HG02610 (cell line): ENCODE measurements at regions not wholly inside any gene's neighbourhood (a gene's known extent, or its start where the extent isn't known, plus 50 kb on each side); places are given as distances from the start of the nearest gene placed in this dataset.
"Not testable (repeated sequence)": the region's sequence is repeated elsewhere in the genome, so short reads cannot be mapped to it uniquely, and the experiment has no call there.

ENCODE experiments used
- ATAC-seq: cut with Tn5 transposase; IDR thresholded peaks from one replicate; pipeline ENCODE4 v1.9.1; 2021; ENCODE audit warnings: mild to moderate bottlenecking, moderate library complexity; ENCODE audit not compliant: unreplicated experiment

DNA sequence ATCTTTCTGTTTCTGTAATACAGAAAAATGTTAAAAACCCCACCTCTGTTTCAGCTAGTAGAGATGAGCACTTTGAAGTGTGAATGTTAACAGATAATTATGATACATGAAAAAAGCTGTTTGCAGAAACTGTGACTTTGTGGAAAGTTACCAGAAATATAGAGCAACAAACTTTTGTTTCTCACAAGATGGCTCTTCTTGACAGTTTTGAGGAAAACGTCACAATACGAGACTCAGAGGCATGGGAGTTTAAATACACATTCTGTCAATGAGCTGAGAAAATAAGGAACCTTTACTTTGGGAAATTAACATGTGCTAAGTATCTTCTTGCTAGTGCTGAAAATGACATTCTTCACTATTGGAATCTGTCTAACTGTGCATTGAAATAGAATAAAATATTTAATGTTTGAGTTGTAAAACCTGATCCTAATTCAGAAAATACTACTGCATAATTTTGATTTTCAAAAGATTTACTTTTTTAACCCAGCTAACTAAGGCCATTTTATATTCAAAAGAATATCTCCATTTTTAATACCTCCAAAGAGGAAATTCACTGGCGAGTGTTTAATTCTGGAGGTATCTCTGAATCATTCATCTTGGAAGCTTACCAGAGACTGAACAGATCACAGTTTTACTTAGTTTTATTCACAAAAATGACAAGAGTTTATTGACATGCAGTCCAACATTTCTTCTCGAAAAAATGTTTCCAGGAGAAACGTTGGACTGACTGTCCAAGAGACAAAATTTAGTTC, 308.9 kb upstream of the LRFN5 start:
- no peak for ATAC-seq

DNA sequence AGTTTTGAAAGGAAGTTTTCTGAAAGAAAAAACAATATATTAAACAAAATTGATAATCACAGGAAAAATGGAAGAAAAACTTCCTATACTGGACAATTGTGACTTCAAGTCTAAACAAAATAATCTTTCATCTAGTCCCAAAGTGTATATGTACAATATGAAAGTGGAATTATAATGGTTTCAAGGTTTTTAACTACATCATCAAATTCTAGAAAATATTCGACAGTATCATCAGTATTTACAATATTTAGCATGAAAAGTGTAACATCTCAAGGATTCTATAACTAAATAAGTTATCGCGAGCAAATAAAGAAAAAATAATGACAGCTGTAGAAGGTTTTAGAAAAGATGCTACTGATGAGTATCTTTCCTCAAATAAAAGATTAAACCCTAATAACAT, 310.9 kb upstream of the LRFN5 start:
- ATAC-seq = no peak

DNA sequence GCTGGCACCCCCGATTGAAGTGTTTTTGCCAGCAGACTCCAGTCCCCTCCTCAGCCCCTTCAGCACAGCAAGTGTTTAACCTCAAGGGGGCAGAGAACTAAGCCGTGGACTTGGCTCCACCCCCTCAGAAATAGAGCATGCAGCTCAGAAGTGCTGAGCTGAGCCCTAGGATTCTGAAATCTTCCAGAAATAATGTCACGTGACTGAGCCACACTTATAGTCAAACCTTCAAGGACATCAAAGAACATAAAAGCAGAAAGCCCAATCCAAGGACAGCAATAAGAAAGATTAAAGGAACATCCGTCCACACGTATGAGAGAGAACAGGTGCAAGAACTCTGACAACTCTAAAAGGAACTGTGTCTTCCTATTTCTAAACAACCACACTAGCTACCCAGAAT, 317.7 kb upstream of the LRFN5 start:
- no peak for ATAC-seq

DNA sequence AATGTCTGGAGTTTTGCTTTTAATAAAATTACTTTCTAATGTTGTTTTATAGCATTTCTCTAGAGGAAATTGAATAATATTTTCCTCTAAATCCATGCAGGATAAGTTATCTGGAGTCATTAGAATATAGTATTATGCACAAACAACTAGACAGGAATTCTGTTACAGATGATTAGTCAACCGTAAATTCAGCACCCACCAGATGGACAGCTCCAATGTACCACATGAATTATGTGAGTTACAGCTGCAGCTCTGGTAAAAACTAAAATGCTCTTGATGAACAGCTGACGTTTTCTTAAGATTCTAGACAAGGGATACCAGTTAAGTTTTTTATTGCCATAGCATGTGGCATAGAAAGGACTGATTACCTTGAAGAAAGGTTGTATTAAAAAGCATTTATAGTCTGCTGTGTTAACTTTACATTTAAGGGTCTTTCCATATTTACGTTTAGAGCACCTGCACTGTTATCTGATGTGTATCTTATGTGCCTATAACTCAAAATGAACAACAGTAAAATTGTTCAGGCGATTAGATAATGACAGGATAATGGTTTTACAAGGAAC, 321.4 kb upstream of the LRFN5 start:
- ATAC-seq = no peak

DNA sequence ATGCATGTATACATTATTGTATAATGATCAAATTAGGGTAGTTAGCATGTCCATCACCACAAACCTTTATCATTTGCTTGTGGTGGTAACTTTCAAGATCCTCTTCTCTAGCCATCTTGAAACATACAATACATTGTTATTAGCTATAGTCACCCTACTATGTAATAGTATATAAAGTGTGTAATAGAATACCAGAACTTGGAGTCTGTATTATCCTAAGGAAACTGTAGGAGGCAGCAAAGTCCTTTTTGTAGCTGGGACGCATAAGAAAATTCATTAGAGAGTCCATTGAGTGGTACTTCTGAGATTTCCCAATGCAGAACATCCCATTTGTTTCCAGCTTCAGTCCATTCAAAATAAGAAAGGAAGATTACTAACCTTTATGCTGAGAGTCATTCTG, 325.9 kb upstream of the LRFN5 start:
- ATAC-seq = no peak

DNA sequence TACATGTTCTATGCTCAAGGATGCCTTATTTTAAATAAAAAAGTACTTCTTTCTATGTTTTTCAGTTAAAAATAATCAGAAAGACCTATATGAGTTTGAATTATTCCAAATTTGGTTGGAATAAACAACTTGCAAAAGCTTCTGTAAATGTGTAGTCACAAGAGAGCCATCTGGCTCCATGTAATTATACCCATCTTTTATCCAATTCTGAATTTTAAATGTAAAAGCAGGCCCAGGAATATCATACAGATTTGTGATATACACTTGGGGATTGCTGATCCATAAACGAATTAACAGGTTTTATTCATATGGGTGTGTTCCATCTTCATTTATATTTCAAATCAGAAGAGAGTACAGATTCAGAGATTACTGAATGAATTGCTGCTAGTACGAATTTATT, 329.2 kb upstream of the LRFN5 start:
- no peak for ATAC-seq

DNA sequence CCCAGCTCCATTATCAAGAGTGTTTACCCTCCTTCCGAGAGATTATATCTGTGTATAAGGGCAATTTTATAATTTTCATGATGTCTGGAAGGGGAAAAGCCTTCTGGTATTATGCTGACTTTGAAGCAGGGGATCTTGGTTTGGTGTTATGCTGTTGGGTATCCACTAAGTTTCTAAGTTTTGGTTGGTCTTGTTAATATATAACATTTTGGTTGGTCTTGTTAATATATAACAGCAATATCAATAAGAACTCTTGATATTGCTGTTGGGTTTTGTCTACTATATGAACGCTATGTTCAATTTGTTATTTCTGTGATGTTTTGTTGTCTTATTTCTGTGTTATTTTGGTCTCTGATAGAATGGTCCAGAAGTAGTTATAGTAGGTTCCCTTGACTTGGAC, 349.2 kb upstream of the LRFN5 start:
- no peak for ATAC-seq

DNA sequence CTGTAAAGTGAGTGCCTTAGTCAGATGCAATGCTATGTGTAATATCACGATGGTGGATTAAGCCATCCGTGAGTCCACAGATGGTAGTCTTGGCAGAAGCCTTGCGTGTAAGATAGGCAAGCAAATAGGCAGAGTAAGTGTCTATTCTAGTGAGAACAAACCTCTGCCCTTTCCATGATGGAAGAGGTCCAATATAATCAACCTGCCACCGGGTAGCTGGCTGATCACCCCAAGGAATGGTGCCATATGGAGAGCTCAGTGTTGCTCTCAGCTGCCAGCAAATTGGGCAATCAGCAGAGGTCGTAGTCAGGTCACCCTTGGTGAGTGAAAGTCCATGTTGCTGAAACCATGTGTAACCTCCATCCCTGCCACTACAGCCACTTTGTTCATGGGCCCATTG, 371.2 kb upstream of the LRFN5 start:
- no peak for ATAC-seq

DNA sequence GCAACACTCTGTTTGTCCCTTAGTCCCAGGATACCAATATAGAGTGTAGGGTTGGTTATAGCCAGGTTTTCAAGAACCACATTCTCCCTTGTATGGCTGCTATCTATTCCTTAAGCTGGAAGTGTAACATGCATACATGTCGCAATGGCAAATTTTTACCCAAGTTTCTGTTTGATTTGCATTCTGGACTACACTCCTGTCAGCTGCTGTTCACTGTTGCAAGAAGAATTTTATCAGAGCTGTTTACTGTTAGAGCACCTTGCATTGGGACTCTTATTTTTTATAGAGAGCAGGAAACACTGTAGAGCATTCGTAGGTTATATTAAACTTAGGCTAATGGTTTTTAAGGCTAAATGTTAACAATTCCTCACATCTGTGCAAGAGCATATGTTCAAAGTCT, 376.0 kb upstream of the LRFN5 start:
- no peak for ATAC-seq

DNA sequence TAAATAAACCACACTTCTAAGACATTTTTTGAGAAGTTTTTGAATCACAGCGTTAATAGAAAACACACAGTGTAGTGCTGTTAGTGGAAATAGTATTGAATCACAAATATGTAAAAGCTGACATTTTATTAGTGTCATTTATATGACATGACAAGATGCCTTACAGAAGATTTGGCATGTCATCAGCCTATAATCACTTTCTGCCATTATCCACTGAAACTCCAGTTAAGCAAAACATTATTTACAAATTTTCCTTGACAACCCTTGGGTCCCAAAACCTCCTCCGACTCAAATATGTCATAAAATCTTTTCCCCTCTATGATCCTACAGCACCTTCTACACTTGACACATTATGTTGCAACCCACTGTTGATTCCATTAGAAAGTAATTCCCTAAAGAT, 376.9 kb upstream of the LRFN5 start:
- ATAC-seq = no peak

DNA sequence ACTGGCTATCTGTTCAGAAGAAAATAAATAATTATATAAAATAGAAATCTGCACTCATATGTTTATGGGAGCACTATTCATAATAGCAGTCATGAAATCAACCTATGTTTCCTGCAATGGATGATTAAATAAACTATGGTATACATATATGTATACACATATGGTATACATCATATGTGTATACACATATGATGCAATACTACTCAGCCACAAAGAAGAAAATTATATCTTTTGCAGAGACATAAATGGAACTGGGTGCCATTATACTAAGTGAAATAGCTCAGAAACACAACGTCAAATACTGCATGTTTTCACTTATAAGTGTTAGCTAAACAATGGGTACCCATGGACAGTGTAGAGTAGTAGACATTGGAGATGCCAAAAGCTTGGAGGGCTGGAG, 381.2 kb upstream of the LRFN5 start:
- ATAC-seq = no peak

DNA sequence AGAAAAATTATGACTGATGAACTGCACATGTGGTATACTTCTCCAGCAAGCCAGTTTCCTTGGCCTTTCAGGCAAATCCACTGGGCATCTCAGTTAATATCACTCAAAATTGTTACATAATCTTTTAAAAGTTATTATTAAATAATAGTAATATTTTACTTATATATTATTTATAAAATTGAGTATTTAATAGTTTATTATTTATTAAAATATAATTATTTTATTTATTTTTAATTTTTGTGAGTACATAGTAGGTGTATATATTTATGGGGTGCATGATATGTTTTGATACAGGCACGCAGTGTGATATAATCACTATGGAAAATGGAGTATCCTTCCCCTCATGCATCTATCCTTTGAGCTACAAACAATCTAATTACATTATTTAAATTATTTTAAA, 384.1 kb upstream of the LRFN5 start:
- ATAC-seq = no peak

DNA sequence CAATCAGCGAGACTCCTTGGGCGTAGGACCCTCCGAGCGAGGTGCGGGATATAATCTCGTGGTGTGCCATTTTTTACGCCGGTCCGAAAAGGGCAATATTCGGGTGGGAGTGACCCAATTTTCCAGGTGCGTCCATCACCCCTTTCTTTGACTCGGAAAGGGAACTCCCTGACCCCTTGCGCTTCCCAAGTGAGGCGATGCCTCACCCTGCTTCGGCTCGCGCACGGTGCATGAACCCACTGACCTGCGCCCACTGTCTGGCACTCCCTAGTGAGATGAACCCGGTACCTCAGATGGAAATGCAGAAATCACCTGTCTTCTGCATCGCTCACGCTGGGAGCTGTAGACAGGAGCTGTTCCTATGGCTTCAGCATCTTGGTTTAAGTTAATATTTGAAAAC, 391.7 kb upstream of the LRFN5 start:
- not testable (repeated sequence) for ATAC-seq

DNA sequence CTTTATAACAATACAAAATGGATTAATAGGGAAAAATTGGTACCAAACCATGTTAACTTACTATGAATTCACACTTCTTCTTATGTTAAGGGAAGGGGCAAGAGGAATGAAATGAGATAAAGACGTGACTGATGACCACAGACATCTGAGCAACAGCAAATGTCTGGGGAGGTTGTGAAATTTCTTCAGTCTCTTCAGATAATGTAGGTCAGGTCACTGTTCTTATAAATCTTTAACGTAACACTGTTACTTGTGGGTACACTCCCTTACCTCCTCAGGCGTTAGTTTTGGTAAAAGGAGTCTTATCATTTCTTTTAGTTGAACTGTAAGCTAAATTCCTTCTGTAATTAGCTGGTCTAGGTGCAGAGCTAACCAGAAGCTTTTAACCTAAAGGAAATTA, 405.0 kb upstream of the LRFN5 start:
- no peak for ATAC-seq

DNA sequence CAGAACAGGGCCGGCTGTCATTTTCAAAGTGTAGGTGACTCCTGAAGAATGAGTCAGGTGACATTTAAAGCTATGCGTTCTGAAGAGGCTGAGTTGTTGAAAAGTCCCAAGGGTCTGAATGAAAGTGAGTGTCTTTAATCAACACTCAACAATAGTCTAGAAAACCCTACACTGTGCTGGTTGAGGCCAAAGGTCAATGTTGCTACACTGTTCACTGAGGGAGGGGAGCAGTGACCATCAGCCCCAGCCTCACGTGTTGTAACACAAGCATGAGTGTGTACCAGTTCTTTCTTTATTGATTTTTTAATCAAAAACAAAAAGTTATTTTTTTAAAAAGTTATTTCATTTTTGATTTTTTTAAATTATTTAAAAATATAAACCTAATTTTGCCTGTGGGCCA, 418.8 kb upstream of the LRFN5 start:
- no peak for ATAC-seq

DNA sequence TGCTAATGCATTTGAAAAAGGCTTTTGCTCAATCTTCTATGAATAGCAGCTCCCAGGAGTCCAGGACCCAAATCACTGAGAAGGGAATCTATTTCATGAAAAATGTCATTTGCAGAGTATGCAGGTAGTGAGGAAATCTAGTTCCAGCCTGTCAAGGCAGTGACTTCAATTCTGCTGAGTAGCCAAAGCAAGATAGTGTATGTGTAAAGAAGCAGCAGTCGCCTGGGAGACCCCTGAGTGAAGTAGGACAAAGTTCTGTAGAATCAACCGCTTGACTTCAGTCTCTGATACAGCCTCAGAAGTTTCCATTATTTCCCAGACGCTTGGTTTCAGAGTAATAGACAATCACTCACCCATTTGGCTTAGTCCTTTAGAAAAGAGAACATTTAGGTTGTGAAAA, 435.6 kb upstream of the LRFN5 start:
- ATAC-seq = no peak

DNA sequence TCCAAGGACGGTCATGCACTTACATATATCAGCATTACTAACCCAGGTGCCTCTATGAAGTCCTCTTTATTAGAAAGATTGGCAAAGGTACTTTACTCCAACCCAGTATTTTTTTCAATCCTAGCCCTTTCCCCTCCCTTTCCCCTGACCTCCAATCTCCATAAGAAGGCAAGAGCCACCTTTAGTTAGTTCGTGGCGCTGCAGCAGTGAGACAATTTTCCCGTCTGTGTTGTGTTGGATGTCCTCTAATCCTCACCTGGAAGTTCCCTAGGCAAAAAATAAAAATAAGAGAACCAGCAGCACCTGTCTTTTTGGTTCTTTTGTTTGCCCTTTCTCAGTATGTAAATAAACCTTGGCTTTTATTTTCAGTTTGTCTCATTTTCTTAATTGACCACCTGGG, 439.6 kb upstream of the LRFN5 start:
- no peak for ATAC-seq

DNA sequence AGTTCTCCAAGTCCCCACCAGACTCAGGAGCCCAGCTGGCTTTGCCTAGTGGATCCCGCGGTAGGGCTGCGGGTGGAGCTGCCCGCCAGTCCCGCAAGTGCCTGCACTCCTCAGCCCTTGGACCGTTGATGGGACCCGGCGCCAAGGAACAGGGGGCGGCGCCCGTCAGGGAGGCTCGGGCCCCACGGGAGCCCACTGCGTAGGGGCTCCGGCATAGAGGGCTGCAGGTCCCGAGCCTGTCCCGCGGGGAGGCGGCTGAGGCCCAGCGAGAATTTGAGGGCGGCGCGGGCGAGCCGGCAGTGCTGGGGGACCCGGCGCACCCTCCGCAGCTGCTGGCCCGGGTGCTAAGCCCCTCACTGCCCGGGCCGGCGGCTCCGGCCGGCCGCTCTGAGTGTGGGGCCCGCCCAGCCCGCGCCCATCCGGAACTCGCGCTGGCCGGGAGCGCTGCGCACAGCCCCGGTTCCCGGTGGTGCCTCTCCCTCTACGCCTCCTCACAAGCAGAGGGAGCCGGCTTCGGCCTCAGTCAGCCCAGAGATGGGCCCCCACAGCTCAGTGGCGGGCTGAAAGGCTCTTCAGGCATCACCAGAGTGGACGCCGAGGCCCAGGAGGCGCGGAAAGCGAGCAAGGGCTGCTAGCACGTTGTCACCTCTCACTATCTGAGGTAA, 452.4 kb upstream of the LRFN5 start:
- no peak for ATAC-seq

DNA sequence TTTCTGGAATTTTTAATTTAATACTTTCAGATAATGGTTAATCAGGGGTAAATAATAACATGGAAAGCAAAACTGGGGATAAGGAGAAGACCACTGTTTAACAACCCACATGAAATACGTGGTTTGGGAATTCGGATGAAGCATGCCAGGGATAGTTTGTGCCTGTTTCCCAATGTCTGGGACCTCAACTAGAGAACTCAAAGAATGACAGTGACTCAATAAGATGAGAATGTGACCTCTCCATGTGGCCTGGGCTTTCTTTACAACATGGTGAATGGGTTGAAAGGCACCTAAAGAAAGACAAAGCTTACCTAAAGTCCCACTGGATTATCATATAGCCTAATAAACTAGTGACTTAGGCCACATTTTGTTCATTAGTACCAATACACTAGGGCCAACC, 460.3 kb upstream of the LRFN5 start:
- ATAC-seq = no peak

DNA sequence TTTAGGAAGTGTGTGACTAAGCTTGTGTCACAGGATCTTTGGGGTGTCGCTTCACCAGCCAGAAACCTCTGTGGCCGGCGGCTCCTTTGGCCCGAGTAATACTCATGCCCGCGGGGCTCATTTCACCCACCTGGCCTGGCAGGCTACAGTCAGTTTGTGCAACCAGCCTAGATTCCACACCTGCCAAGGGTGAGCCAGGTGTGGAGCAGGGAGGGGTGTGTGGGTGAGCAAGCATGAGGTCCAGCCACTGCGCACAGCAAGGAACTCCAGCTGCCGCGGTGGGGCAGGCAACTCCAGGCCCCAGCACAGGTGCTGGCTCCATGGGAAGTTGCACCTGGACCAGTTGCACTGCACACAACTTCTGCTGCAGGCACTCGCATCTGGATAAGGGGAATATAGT, 462.3 kb upstream of the LRFN5 start:
- no peak for ATAC-seq

DNA sequence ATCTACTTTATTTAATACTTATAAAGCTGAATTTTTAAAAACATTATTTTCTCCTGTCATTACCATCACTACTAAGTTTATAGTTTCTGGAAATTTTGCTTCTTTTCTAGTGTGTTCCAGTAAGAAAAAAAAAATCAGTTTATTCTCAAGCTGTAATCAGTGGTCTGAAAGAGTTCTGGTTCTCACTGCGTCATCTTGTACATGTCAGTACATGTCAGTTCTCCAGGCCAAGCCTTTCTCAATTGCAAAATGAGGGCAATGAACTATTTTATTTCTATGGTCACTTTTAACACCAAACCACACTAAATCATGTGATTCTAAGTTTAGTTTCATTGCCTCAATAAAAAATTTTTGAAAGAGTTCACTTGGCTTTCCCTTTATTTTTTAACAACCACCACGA, 468.9 kb upstream of the LRFN5 start:
- ATAC-seq = no peak

DNA sequence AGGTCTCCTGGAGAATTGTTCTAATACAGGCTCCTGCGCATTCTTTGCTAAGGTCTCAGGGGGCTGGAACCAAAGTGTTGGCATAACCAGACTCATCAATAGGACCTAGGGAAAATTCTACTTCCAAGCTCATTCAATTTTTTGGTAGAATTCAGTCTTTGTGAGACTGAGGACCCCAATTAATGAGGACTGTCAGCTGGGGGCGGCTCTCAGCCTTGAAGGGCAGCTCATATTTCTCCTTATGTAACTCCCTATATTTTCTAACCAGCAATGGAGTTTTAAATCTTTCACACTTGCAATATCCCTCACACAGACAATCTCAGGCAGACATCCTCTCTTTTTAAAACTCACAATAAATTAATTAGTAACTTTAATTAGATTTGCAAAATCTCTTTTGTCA, 476.4 kb upstream of the LRFN5 start:
- no peak for ATAC-seq

DNA sequence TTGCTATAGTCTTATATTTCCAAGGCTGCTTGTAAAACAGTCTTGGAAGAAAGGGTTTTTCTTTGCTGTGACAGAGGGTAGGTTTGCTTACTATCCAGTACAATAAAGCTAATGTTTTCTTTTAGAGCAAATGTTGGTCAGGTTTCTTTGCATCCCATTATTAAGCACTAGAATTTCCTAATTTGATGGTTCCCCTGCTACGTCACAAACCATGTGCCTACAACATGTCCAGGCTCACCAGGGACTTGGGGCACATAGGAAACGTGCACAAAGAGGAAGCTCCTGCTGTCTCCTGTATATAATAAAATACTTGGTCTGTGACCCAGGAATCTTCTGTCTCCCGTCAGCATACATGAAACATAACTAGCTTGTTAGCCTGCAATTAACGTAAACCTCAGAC, 486.3 kb upstream of the LRFN5 start:
- no peak for ATAC-seq
